ENCODE measurements at regions not wholly inside any gene's neighbourhood (a gene's known extent, or its start where the extent isn't known, plus 50 kb on each side); places are given as distances from the start of the nearest gene placed in this dataset.
A peak's percentile ranks its signal among the peaks of the same experiment; 100 is the strongest.

GRCh38 chr14:101250336-101250947 lies 310.9 kb upstream of the DIO3 start:
- Mint-ChIP-seq H3K9me3 (no peaks in the 10 kb centered on the region), H3K36me3 (ENCODE audit: low read depth) (no peaks in the 10 kb centered on the region), H3K27ac (no peak overlapping the region), H3K4me3 (no peak overlapping the region), H3K4me1 (peaks cover 9% of the 10 kb centered on the region), H3K27me3 (ENCODE audit: low read depth) (peaks cover 8% of the 10 kb centered on the region)
- no peak for TF ChIP-seq CTCF (IDR thresholded peaks at IDR 0.05; ENCODE audit: unreplicated experiment in 3 of 3)

- H3K4me1 Mint-ChIP-seq, result peaks cover 13% of the 10 kb centered on the region
- no peak overlapping the region for H3K27ac Mint-ChIP-seq
- H3K27me3 Mint-ChIP-seq (ENCODE audit: low read depth), result peaks cover 8% of the 10 kb centered on the region
- no peaks in the 10 kb centered on the region for H3K36me3 Mint-ChIP-seq (ENCODE audit: low read depth)
- no peak for TF ChIP-seq CTCF (IDR thresholded peaks at IDR 0.05; ENCODE audit: unreplicated experiment in 3 of 3)
- H3K4me3 Mint-ChIP-seq, result no peak overlapping the region
- no peaks in the 10 kb centered on the region for H3K9me3 Mint-ChIP-seq
Observed at GRCh38 chr14:101250948-101251811, 310.1 kb upstream of the DIO3 start.

GRCh38 chr14:101251812-101252442 lies 309.4 kb upstream of the DIO3 start:
- Mint-ChIP-seq H3K36me3 (ENCODE audit: low read depth) (no peaks in the 10 kb centered on the region), H3K27me3 (ENCODE audit: low read depth) (peaks cover 8% of the 10 kb centered on the region), H3K4me3 (no peak overlapping the region), H3K27ac (no peak overlapping the region), H3K9me3 (no peaks in the 10 kb centered on the region), H3K4me1 (peaks cover 13% of the 10 kb centered on the region)
- TF ChIP-seq CTCF (IDR thresholded peaks at IDR 0.05; ENCODE audit: unreplicated experiment in 3 of 3), result no peak

GRCh38 chr14:101252443-101253214 lies 308.7 kb upstream of the DIO3 start:
- Mint-ChIP-seq H3K36me3 (ENCODE audit: low read depth) (no peaks in the 10 kb centered on the region), H3K4me3 (no peak overlapping the region), H3K27ac (no peak overlapping the region), H3K27me3 (ENCODE audit: low read depth) (peaks cover 13% of the 10 kb centered on the region), H3K4me1 (peaks cover 13% of the 10 kb centered on the region), H3K9me3 (no peaks in the 10 kb centered on the region)
- no peak for TF ChIP-seq CTCF (IDR thresholded peaks at IDR 0.05; ENCODE audit: unreplicated experiment in 3 of 3)

GRCh38 chr14:101253948-101254347 lies 307.3 kb upstream of the DIO3 start:
- peaks cover 13% of the 10 kb centered on the region for H3K27me3 Mint-ChIP-seq (ENCODE audit: low read depth)
- peaks cover 13% of the 10 kb centered on the region for H3K4me1 Mint-ChIP-seq
- TF ChIP-seq CTCF (IDR thresholded peaks at IDR 0.05; ENCODE audit: unreplicated experiment in 3 of 3), result no peak
- no peaks in the 10 kb centered on the region for H3K36me3 Mint-ChIP-seq (ENCODE audit: low read depth)
- H3K4me3 Mint-ChIP-seq, result no peak overlapping the region
- peak overlapping the region in 1 of 3 experiments; percentile 54 for H3K27ac Mint-ChIP-seq
- H3K9me3 Mint-ChIP-seq, result no peaks in the 10 kb centered on the region

Data from nephron (organoid).